ENCODE measurements at regions not wholly inside any gene's neighbourhood (a gene's known extent, or its start where the extent isn't known, plus 50 kb on each side); places are given as distances from the start of the nearest gene placed in this dataset.

DNA sequence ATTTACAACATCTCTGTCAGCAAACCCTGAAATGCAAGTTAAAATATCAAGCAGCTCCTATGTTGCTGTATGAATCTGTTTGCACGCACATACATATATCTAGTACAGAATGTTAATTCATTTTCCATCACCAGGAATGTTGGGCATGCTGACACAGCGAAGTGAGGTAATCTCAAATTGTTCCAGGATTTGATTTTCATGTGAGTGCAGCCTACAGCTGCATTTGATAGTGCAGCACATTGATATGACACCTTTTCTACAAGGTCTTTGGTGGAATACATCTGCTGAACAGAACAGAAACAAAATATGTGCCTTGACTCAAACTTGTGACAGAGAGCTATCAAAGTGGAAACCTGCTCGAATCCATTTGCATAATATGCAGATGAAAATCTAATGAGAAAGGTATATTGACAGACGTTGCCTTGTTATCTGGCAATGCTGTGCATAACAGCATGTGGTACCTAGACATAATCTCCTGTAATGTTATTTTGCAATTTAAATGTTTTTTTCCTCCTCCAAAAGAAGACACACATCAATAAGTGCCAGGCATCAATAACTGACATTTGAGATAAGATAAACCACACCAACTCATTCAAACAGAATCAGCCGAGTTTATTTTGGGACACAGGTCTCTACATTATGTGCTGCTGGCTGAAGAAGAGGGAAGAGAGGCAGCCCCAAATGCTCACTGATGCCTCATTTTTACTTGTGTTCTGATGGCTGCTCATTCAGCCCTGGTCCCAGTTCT lies 512.2 kb downstream of the ZNF608 start:
- no peak for DNase-seq (ENCODE audit: low read depth in 1 of 2, low spot score in 1 of 2)
- TF ChIP-seq JUND (IDR thresholded peaks at IDR 0.05; ENCODE audit: low read depth) = no peak
- in situ Hi-C loops (cut with HindIII; ENCODE audit: low pct_unique_long_range_greater_than_20kb, low sequenced_read_pairs) = no loop called here

DNA sequence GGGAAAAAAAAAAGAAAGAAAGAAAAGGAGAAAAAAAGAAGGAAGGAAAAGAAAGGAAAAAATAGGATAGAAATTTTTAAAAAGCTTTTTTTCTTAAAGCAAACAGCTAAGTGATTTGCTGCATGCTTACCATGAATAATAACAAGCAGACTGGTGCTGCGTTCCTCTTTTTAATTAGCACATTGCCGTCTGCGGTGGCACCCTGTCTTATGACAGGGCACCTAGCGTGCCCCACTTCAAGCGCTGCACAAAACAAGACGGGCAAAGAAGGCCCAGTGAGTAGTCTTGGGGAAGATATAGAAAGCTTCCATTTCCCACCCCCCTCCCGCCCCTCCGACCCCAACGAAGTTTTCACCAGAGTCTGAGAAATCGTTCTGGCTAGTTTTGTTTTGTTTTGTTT lies 513.9 kb downstream of the ZNF608 start:
- in situ Hi-C loops (cut with HindIII; ENCODE audit: low pct_unique_long_range_greater_than_20kb, low sequenced_read_pairs) = no loop called here
- TF ChIP-seq JUND (IDR thresholded peaks at IDR 0.05; ENCODE audit: low read depth) = no peak
- DNase-seq (ENCODE audit: low read depth in 1 of 2, low spot score in 1 of 2) = no peak

DNA sequence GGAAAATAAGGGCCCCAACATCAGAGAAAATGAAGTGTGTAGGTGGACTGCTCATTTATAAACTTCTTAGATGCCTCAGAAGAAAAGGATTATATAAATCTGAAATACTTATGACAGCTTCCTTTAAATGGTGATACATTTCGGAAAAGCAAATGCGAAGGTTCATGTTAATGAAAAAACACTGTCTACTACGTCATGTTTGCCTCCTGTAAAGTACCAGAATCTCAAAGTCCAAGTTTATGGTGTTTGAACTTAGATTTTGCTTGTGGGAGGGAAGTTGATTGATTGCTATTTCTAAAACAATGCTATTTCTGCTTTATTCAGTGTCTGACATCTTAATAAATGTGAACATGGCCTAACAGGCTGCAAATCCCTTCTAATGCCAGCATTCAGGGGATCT lies 514.6 kb downstream of the ZNF608 start:
- no peak for TF ChIP-seq JUND (IDR thresholded peaks at IDR 0.05; ENCODE audit: low read depth)
- in situ Hi-C loops (cut with HindIII; ENCODE audit: low pct_unique_long_range_greater_than_20kb, low sequenced_read_pairs) = no loop called here
- no peak for DNase-seq (ENCODE audit: low read depth in 1 of 2, low spot score in 1 of 2)

DNA sequence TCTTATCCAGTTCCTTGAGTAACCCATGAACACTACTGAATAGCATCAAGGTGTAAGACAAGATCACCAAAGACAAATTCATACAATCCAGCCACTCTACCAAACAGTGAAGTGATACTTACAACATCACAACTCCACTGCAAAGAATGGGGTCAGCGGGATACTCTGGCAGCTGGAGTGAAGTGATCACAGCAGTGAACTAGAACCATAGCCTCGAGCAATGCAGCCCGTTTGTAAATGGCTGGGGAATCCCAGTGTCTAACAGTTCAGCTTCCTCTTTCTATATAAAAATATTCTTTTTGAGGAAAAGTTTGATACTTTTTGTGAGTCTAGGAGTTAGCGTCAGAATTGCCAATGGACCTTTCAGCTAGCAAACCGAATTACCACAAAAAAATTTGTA lies 515.2 kb downstream of the ZNF608 start:
- no peak for DNase-seq (ENCODE audit: low read depth in 1 of 2, low spot score in 1 of 2)

DNA sequence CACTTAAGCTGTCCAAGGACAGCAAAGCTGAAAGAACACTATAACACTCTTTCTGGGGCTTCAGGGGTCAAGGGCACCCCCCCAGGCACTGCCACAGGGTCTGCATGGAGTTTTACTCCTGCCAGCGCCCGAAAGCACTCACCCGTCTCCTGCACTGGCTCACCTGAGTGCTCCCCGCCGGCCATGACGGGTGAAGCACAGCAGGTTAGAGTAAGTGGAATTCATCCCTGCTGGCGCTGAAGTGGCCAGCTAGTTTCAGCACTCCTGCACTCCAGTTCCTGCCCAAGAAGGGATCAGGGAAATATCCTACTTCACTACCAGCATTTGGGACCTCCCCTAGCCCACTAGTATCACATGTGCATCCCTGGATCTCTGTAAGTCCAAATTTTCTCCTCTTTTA lies 516.0 kb downstream of the ZNF608 start:
- no peak for DNase-seq (ENCODE audit: low read depth in 1 of 2, low spot score in 1 of 2)
- in situ Hi-C loops (cut with HindIII; ENCODE audit: low pct_unique_long_range_greater_than_20kb, low sequenced_read_pairs) = no loop called here
- TF ChIP-seq JUND (IDR thresholded peaks at IDR 0.05; ENCODE audit: low read depth) = no peak

More for the DNA sequence above, 515.2 kb downstream of the ZNF608 start:
- no peak for TF ChIP-seq JUND (IDR thresholded peaks at IDR 0.05; ENCODE audit: low read depth)
- in situ Hi-C loops (cut with HindIII; ENCODE audit: low pct_unique_long_range_greater_than_20kb, low sequenced_read_pairs) = no loop called here

DNA sequence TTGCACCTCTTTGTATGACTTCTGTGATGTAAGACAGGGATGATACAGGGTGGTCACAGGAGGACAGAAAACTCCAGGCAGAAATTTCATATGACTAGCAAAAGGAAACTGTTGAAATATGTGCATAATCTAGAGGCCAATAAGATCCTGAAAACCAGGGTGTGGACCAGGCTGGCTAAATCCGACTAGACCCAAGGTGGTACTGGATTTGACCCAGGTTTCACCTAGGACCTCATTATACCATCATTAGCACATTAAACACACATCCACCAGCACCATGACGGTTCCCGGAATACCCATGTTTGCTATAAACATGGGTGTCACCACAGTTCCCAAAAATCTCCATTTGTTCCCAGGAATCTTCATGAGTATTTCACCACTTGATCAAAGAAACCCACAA lies 517.1 kb downstream of the ZNF608 start:
- in situ Hi-C loops (cut with HindIII; ENCODE audit: low pct_unique_long_range_greater_than_20kb, low sequenced_read_pairs) = no loop called here
- TF ChIP-seq JUND (IDR thresholded peaks at IDR 0.05; ENCODE audit: low read depth) = no peak
- DNase-seq (ENCODE audit: low read depth in 1 of 2, low spot score in 1 of 2) = no peak

DNA sequence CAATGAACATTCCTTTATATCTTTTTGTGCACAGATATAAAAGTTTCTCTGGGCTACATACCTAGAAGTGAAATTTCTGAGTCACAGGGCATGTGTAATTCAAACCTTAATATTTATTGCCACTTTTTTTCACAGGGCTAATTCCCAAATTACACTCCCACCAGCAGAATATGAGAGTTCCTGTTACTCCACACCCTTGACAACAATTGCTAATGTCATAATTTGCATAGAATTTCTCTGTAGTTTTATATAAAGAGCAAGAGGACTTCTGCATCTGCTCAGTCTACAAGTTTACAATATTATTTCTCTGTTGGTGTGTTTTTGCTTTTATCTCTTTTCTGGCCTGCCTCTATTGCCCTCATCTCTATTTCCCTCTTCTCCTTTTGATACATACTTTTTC lies 518.5 kb downstream of the ZNF608 start:
- DNase-seq (ENCODE audit: low read depth in 1 of 2, low spot score in 1 of 2) = no peak
- in situ Hi-C loops (cut with HindIII; ENCODE audit: low pct_unique_long_range_greater_than_20kb, low sequenced_read_pairs) = no loop called here
- TF ChIP-seq JUND (IDR thresholded peaks at IDR 0.05; ENCODE audit: low read depth) = no peak

DNA sequence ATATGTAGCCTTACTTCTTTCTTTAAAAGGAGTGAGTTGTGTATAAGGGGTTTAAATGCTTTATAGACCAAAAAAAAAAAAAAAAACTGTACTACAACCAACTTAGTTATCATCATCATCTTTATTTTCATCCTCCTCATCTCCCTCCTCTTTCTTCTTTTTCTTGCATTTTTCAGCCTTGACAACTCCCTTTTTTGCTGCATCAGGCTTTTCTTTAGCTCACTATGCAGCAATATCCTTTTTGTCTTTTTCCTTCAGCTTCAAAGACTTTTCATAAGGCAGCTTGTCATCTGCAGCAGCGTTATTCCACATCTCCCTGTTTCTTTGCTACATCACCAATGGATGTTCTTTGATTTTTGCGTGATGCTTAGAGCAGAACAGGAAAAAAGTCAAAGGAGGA lies 526.0 kb downstream of the ZNF608 start:
- in situ Hi-C loops (cut with HindIII; ENCODE audit: low pct_unique_long_range_greater_than_20kb, low sequenced_read_pairs) = no loop called here
- TF ChIP-seq JUND (IDR thresholded peaks at IDR 0.05; ENCODE audit: low read depth) = no peak
- no peak for DNase-seq (ENCODE audit: low read depth in 1 of 2, low spot score in 1 of 2)

DNA sequence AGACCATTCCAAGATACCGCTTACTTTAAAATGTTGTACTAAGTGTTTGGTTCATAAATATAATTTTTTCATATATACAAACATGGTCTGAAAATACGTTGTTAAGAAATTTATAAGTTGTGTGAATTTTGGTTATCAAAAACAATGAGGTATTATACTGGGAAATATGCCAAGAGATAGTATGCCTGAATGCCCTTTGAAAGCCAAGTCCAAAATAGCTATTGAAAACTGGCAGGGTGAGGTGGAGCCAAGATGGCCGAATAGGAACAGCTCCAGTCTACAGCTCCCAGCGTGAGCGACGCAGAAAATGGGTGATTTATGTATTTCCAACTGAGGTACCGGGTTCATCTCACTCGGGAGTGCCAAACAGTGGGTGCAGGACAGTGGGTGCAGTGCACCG lies 533.5 kb downstream of the ZNF608 start:
- in situ Hi-C loops (cut with HindIII; ENCODE audit: low pct_unique_long_range_greater_than_20kb, low sequenced_read_pairs) = no loop called here
- DNase-seq (ENCODE audit: low read depth in 1 of 2, low spot score in 1 of 2) = no peak
- no peak for TF ChIP-seq JUND (IDR thresholded peaks at IDR 0.05; ENCODE audit: low read depth)

DNA sequence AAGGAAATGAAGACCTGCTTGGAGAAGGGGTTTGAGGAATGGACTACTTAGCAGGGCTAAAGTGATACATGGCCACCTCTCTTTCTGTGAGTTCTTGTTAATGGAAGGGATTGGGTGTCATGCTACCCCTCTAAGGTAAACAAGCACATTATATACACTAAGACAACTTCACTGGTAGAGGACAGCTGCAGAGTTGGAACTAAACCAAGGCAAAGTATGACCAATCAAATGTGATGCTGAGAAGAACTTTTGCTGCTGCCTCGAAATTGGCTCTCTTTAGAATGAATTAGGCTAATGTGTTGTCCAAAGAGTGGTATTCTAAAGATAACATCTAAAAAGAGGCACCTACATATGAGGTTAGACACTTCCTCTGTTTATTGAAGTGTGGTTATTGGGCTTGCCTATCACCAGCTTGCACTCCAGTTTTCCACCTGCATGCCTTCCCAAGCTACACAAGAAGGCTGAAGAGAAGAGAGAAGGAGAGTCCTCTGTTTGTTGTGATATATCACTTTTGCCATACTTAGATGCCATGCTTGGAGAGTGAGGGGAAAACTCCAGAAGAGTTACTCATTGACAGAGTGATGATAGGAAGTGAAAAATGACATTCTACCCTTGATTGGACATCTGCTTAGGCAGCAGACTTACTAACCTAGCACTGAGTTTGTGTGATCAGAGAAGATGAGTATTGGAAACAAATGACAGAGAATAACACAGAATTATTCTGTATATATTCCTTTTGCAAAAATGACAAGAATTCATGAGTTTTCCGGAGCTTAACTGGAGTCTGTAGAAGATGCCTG lies 536.1 kb downstream of the ZNF608 start:
- in situ Hi-C loops (cut with HindIII; ENCODE audit: low pct_unique_long_range_greater_than_20kb, low sequenced_read_pairs) = no loop called here
- DNase-seq (ENCODE audit: low read depth in 1 of 2, low spot score in 1 of 2) = no peak
- TF ChIP-seq JUND (IDR thresholded peaks at IDR 0.05; ENCODE audit: low read depth) = no peak

DNA sequence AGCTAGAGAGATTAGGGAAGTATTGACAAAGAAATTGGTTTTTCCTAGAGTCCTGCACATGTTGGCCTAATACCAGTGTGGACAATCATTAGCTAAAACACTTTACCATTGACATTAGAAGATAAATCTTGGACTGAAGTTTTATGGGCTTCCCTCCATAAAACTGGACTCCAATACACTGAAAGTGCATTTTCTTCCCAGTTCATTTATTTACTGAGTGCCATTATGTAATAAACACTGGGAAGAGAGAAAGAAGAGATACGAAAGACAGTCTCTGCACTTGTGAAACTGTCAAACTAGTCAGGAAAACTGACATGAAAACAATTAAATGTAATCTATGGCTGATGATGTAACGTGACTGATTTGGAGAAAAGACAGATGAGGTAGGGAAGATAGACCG lies 539.3 kb downstream of the ZNF608 start:
- TF ChIP-seq JUND (IDR thresholded peaks at IDR 0.05; ENCODE audit: low read depth) = no peak
- in situ Hi-C loops (cut with HindIII; ENCODE audit: low pct_unique_long_range_greater_than_20kb, low sequenced_read_pairs) = no loop called here
- no peak for DNase-seq (ENCODE audit: low read depth in 1 of 2, low spot score in 1 of 2)

DNA sequence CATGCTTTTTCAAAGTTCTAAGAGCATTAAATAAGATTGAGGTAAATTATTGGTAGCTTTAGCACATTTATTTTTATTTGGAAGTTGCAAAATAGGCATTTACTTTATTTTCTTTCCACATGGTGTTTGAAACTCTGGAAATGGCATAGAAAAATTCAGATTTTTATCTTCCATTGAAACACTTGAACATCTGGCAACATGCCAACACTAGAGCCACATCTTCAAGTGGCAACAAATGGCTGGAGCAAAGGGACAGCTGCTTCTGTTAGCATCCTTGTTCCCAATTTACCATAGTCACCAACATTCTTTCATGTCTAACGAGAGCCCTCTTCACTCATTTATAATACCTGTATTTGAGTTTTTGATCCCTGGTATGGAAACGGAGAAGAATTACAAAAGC lies 539.9 kb downstream of the ZNF608 start:
- no peak for TF ChIP-seq JUND (IDR thresholded peaks at IDR 0.05; ENCODE audit: low read depth)
- peak in 1 of 2 experiments; percentile 5 for DNase-seq (ENCODE audit: low read depth in 1 of 2, low spot score in 1 of 2)
- in situ Hi-C loops (cut with HindIII; ENCODE audit: low pct_unique_long_range_greater_than_20kb, low sequenced_read_pairs) = no loop called here

DNA sequence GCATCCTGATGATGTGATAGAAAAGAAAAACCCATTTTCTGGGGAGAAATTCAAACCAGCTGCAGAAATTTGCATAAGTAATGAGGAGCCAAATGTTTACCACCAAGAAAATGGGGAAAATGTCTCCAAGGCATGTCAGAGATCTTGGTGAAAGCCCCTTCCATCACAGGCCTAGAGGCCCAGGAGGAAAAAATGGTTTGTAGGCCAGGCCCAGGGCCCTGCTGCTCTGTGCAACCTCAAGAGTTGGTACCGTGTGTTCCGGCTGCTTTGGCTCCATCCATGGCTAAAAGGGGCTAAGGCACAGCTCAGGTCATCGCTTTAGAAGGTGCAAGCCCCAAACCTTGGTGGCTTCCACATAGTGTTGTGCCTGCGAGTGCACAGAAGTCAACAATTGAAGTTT lies 543.1 kb downstream of the ZNF608 start:
- no peak for TF ChIP-seq JUND (IDR thresholded peaks at IDR 0.05; ENCODE audit: low read depth)
- DNase-seq (ENCODE audit: low read depth in 1 of 2, low spot score in 1 of 2) = no peak
- in situ Hi-C loops (cut with HindIII; ENCODE audit: low pct_unique_long_range_greater_than_20kb, low sequenced_read_pairs) = no loop called here

All from T47D (cell line).